ENCODE measurements at regions not wholly inside any gene's neighbourhood (a gene's known extent, or its start where the extent isn't known, plus 50 kb on each side); places are given as distances from the start of the nearest gene placed in this dataset.
A peak's percentile ranks its signal among the peaks of the same experiment; 100 is the strongest.

DNA sequence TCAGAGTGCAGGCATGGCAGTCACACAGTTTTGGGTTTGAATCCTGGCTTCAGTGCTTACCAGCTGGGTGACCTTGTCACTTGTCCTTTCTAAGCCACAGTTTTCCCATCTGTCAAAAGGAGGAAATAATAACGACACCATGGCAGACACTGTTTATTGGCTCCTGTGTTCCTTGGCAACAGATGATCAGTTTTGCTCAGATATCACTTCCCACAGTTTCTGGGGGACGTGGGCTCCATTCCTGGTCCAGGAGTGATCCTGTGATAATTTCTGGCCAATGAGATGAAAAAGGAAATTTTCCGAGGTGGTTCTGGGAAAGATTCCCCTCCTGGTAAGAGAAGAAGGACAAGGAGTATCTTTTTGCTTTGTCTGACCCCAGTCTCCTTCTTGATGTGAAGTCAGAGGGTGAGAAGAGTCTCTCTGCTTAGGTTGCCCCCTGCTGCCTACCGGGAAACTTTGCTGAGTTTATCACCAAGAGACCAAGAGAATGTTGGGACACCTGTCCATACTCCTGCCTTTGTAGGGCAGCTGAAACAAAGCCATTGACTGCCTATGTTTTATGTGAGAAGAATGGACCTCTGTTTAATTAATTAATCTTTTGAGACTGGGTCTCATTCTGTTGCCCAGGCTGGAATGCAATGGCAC lies 178.9 kb upstream of the NRXN3 start:
- TF ChIP-seq, protein P1, sequence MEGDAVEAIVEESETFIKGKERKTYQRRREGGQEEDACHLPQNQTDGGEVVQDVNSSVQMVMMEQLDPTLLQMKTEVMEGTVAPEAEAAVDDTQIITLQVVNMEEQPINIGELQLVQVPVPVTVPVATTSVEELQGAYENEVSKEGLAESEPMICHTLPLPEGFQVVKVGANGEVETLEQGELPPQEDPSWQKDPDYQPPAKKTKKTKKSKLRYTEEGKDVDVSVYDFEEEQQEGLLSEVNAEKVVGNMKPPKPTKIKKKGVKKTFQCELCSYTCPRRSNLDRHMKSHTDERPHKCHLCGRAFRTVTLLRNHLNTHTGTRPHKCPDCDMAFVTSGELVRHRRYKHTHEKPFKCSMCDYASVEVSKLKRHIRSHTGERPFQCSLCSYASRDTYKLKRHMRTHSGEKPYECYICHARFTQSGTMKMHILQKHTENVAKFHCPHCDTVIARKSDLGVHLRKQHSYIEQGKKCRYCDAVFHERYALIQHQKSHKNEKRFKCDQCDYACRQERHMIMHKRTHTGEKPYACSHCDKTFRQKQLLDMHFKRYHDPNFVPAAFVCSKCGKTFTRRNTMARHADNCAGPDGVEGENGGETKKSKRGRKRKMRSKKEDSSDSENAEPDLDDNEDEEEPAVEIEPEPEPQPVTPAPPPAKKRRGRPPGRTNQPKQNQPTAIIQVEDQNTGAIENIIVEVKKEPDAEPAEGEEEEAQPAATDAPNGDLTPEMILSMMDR (IDR thresholded peaks at IDR 0.05): no peak
- Histone ChIP-seq H3K9ac (ENCODE audit: insufficient read depth, low read length, poor library complexity, severe bottlenecking) (no peak overlapping the region), H3K27ac (ENCODE audit: low read depth in 1 of 2, low read length in 2 of 2) (no peak overlapping the region), H3K4me2 (replicated peaks; ENCODE audit: extremely low read depth, low read length, poor library complexity, severe bottlenecking) (no peak overlapping the region), H3K4me1 (ENCODE audit: control insufficient read depth in 1 of 2, insufficient read depth in 2 of 2, low read length in 2 of 2) (no peaks in the 10 kb centered on the region), H3K4me3 (replicated peaks in 1 of 3; ENCODE audit: low read depth in 2 of 3, low read length in 3 of 3) (no peak overlapping the region), H4K20me1 (ENCODE audit: insufficient read depth, low read length) (no peaks in the 10 kb centered on the region), H3K27me3 (ENCODE audit: control insufficient read depth in 2 of 2, insufficient read depth in 2 of 2, low read length in 2 of 2) (no peaks in the 10 kb centered on the region), H3K79me2 (ENCODE audit: insufficient read depth, low read length) (no peaks in the 10 kb centered on the region), H2AFZ (ENCODE audit: insufficient read depth, low read depth, low read length, poor library complexity, severe bottlenecking) (no peak overlapping the region), H3K9me3 (replicated peaks in 1 of 2; ENCODE audit: control insufficient read depth in 1 of 2, insufficient read depth in 1 of 2, low read length in 2 of 2) (no peaks in the 10 kb centered on the region), H3K36me3 (replicated peaks in 1 of 2; ENCODE audit: control insufficient read depth in 1 of 2, insufficient read depth in 2 of 2, low read length in 2 of 2) (no peaks in the 10 kb centered on the region)
- H3K4me1 Mint-ChIP-seq: no peaks in the 10 kb centered on the region
- no peak for DNase-seq
- no peaks in the 10 kb centered on the region for H3K36me3 Mint-ChIP-seq
- no peak overlapping the region for H3K27ac Mint-ChIP-seq
- intact Hi-C loops (cut with micrococcal nuclease): no loop called here
- H3K27me3 Mint-ChIP-seq (ENCODE audit: low read depth in 3 of 3): peaks cover 0 to 5% (median 0%) of the 10 kb centered on the region in 3 donors
- 27% methylated on average over 2 of the region's 4 CpGs for WGBS (ENCODE audit: insufficient coverage)
- H3K9me3 Mint-ChIP-seq: peaks cover 0 to 12% (median 8%) of the 10 kb centered on the region in 7 donors
- H3K4me3 Mint-ChIP-seq: no peak overlapping the region

- Histone ChIP-seq H2AFZ (ENCODE audit: insufficient read depth, low read depth, low read length, poor library complexity, severe bottlenecking) (no peak overlapping the region), H4K20me1 (ENCODE audit: insufficient read depth, low read length) (no peaks in the 10 kb centered on the region), H3K27ac (ENCODE audit: low read depth in 1 of 2, low read length in 2 of 2) (peak overlapping the region in 1 of 2 donors; percentile 24), H3K4me2 (replicated peaks; ENCODE audit: extremely low read depth, low read length, poor library complexity, severe bottlenecking) (no peak overlapping the region), H3K9ac (ENCODE audit: insufficient read depth, low read length, poor library complexity, severe bottlenecking) (no peak overlapping the region), H3K4me1 (ENCODE audit: control insufficient read depth in 1 of 2, insufficient read depth in 2 of 2, low read length in 2 of 2) (peaks cover 0 to 28% of the 10 kb centered on the region in 2 donors), H3K27me3 (ENCODE audit: control insufficient read depth in 2 of 2, insufficient read depth in 2 of 2, low read length in 2 of 2) (no peaks in the 10 kb centered on the region), H3K36me3 (replicated peaks in 1 of 2; ENCODE audit: control insufficient read depth in 1 of 2, insufficient read depth in 2 of 2, low read length in 2 of 2) (no peaks in the 10 kb centered on the region), H3K79me2 (ENCODE audit: insufficient read depth, low read length) (no peaks in the 10 kb centered on the region), H3K9me3 (replicated peaks in 1 of 2; ENCODE audit: control insufficient read depth in 1 of 2, insufficient read depth in 1 of 2, low read length in 2 of 2) (peaks cover 15 to 19% of the 10 kb centered on the region in 2 donors), H3K4me3 (replicated peaks in 1 of 3; ENCODE audit: low read depth in 2 of 3, low read length in 3 of 3) (no peak overlapping the region)
- H3K4me1 Mint-ChIP-seq: no peaks in the 10 kb centered on the region
- peak in 2 of 3 donors; percentile 75 to 79 for DNase-seq
- TF ChIP-seq, protein P1 (IDR thresholded peaks at IDR 0.05): no peak
- intact Hi-C loops (cut with micrococcal nuclease): no loop called here
- H3K36me3 Mint-ChIP-seq: no peaks in the 10 kb centered on the region
- H3K4me3 Mint-ChIP-seq: no peak overlapping the region
- H3K27me3 Mint-ChIP-seq (ENCODE audit: low read depth in 3 of 3): peaks cover 0 to 7% (median 2%) of the 10 kb centered on the region in 3 donors
- no CpG with 5 or more reads among the region's 1 CpG for WGBS (ENCODE audit: insufficient coverage)
- peak overlapping the region in 3 of 7 donors; percentile 32 to 70 (median 68) for H3K27ac Mint-ChIP-seq
- H3K9me3 Mint-ChIP-seq: peaks cover 14 to 44% (median 30%) of the 10 kb centered on the region in 7 donors
Observed at GRCh38 chr14:78005325-78005724, 164.8 kb upstream of the NRXN3 start.
